K562 (cell line): ENCODE measurements at regions not wholly inside any gene's neighbourhood (a gene's known extent, or its start where the extent isn't known, plus 50 kb on each side); places are given as distances from the start of the nearest gene placed in this dataset.

Source experiments
- ATAC-seq: fragments of 200-7000 bp; cut with Tn5 transposase; 3 replicates; pipeline ENCODE4 v1.9.1; 2020; ENCODE audit warnings: moderate library complexity
- BruUV-seq: library from RNA; stranded (reverse); fragments of 400-500 nt; replicated peaks from 2 replicates; lab custom pipeline; 2021; lab: Mats Ljungman, UMichigan
- CTCF ChIA-PET: fragments of 300-600 bp; formaldehyde crosslinking; extraction: SDS; loops from one replicate; lab custom pipeline; 2021; ENCODE audit warnings: low intra/inter-chr PET ratio; lab: Yijun Ruan, JAX
- POLR2A ChIA-PET: fragments of 300-600, 350-650 bp; sonication (Branson Sonifier 250); formaldehyde crosslinking; extraction: SDS; loops from one replicate; lab custom pipeline; 2021; ENCODE audit warnings: antibody characterized with exemption, inconsistent platforms; lab: Yijun Ruan, JAX
- DNase-seq, 4 experiments: peaks; one replicate each; pipeline versions ENCODE4 v3.0.0 to v3.0.0-alpha.2; 2011 to 2018; ENCODE audit warnings: low spot score in 3 of 4, mixed read lengths in 3 of 4; ENCODE audit errors: extremely low read depth in 1 of 4
- FAIRE-seq: peaks from 2 replicates; lab custom pipeline; 2011; peaks lifted over from hg19 to GRCh38; lab: Jason Lieb, UNC
- H2AFZ ChIP-seq: 2 replicates; pipeline ENCODE4 v1.6.0; 2011; ENCODE audit warnings: low read depth, low read length, control low read depth, inconsistent platforms
- H3K27ac ChIP-seq: fragments of 200-600 bp; 3 replicates; pipeline ENCODE4 v1.8.0; 2011; ENCODE audit warnings: low read depth, mild to moderate bottlenecking, control low read depth, inconsistent platforms, low read length, moderate library complexity, mixed read lengths; ENCODE audit errors: extremely low read depth
- H3K27me3 ChIP-seq, 2 experiments: fragments of 300-600 bp in 1 of 2; 2 replicates in 1 of 2; 3 replicates in 1 of 2; pipeline versions ENCODE4 v1.6.0 to v1.8.0; 2011; ENCODE audit warnings: inconsistent platforms in 2 of 2, low read length in 2 of 2, mild to moderate bottlenecking in 1 of 2, mixed read lengths in 1 of 2, moderate library complexity in 1 of 2; ENCODE audit not compliant: control insufficient read depth in 2 of 2, insufficient read depth in 2 of 2
- H3K36me3 ChIP-seq: fragments of 300-600 bp; 3 replicates; pipeline ENCODE4 v1.8.0; 2011; ENCODE audit warnings: mild to moderate bottlenecking, low read length, inconsistent platforms; ENCODE audit not compliant: control insufficient read depth, insufficient read depth
- H3K4me1 ChIP-seq, 2 experiments: fragments of 200-600 bp in 1 of 2; replicated peaks in 1 of 2; 2 replicates in 1 of 2; 3 replicates in 1 of 2; pipeline versions ENCODE4 v1.5.1 to v1.8.0; 2011; ENCODE audit warnings: inconsistent platforms in 2 of 2, low read length in 2 of 2, mild to moderate bottlenecking in 1 of 2, mixed read lengths in 1 of 2, moderate library complexity in 1 of 2; ENCODE audit not compliant: control insufficient read depth in 2 of 2, insufficient read depth in 2 of 2
- H3K4me2 ChIP-seq: 2 replicates; pipeline ENCODE4 v1.6.1; 2011; ENCODE audit warnings: low read length, control low read depth, inconsistent platforms, mixed read lengths; ENCODE audit not compliant: insufficient read depth
- H3K4me3 ChIP-seq: fragments of 200-600 bp; sonication (generic), shearing (Covaris generic); 2 replicates; pipeline ENCODE4 v1.5.1; 2016; ENCODE audit warnings: control low read depth, inconsistent platforms
- H3K79me2 ChIP-seq: fragments of 200-600 bp; 3 replicates; pipeline ENCODE4 v1.8.0; 2011; ENCODE audit warnings: low read length, inconsistent platforms; ENCODE audit not compliant: control insufficient read depth, insufficient read depth
- H3K9ac ChIP-seq, 2 experiments: 2 replicates each; pipeline versions ENCODE4 v1.6.0 to v1.6.1; 2011; ENCODE audit warnings: low read depth in 2 of 2, low read length in 2 of 2, control low read depth in 1 of 2, inconsistent platforms in 1 of 2, mild to moderate bottlenecking in 1 of 2, mixed read lengths in 1 of 2; ENCODE audit not compliant: insufficient read depth in 1 of 2
- H3K9me1 ChIP-seq: one replicate; pipeline ENCODE4 v1.6.0; 2011; ENCODE audit warnings: inconsistent platforms, mild to moderate bottlenecking, low read length, moderate library complexity; ENCODE audit not compliant: control insufficient read depth, insufficient read depth
- H3K9me3 ChIP-seq: replicated peaks from 2 replicates; pipeline ENCODE4 v1.5.1; 2011; ENCODE audit warnings: low read depth, low read length, inconsistent platforms; ENCODE audit not compliant: control insufficient read depth, insufficient read depth
- H4K20me1 ChIP-seq: replicated peaks from 2 replicates; pipeline ENCODE4 v1.6.1; 2011; ENCODE audit warnings: low read length, inconsistent platforms, mixed read lengths; ENCODE audit not compliant: control insufficient read depth, insufficient read depth
- ADNP ChIP-seq: fragments of 200-800 bp; sonication (Bioruptor generic); IDR thresholded peaks from 2 replicates; pipeline ENCODE4 v1.6.1; 2016; ENCODE audit warnings: missing genetic modification characterization, missing compliant biosample characterization
- AFF4 ChIP-seq: sonication (generic); formaldehyde crosslinking; IDR thresholded peaks from 2 replicates; pipeline ENCODE4 v1.8.0; 2023; ENCODE audit warnings: mild to moderate bottlenecking, missing genetic modification reagents
- ARID1B ChIP-seq: fragments of 450-650 bp; IDR thresholded peaks from 2 replicates; pipeline ENCODE4 v1.6.1; 2016; ENCODE audit warnings: antibody characterized with exemption, mild to moderate bottlenecking, inconsistent platforms
- CBFB ChIP-seq: sonication (generic); formaldehyde crosslinking; IDR thresholded peaks from 2 replicates; pipeline ENCODE4 v1.4.0; 2020; ENCODE audit warnings: mild to moderate bottlenecking, missing genetic modification reagents
- DNMT1 ChIP-seq: fragments of 450-650 bp; IDR thresholded peaks from 2 replicates; pipeline ENCODE4 v1.6.1; 2016; ENCODE audit warnings: antibody characterized with exemption, mild to moderate bottlenecking
- ESRRB ChIP-seq: fragments of 250-450 bp; sonication (Bioruptor Pico); IDR thresholded peaks from 2 replicates; pipeline ENCODE4 v1.5.0; 2020; ENCODE audit warnings: mild to moderate bottlenecking, moderate library complexity, borderline replicate concordance
- GABPA ChIP-seq: fragments of 200-800 bp; sonication (Bioruptor generic); conservative IDR thresholded peaks from 2 replicates; pipeline ENCODE4 v1.6.1; 2016; ENCODE audit warnings: low read depth, missing genetic modification characterization, missing compliant biosample characterization
- HBP1 ChIP-seq: fragments of 450-650 bp; formaldehyde crosslinking; IDR thresholded peaks from 2 replicates; pipeline ENCODE4 v1.4.0; 2022; ENCODE audit warnings: missing genetic modification characterization
- HSF4 ChIP-seq: fragments of 250-450 bp; sonication (Bioruptor Pico); IDR thresholded peaks from 2 replicates; pipeline ENCODE4 v2.1.2; 2022; ENCODE audit warnings: mild to moderate bottlenecking, moderate library complexity, borderline replicate concordance
- NCOA6 ChIP-seq: fragments of 450-650 bp; IDR thresholded peaks from 2 replicates; pipeline ENCODE4 v1.6.1; 2017; ENCODE audit warnings: mild to moderate bottlenecking
- PHB2 ChIP-seq: fragments of 450-650 bp; IDR thresholded peaks from 2 replicates; pipeline ENCODE4 v1.6.1; 2017; ENCODE audit warnings: low read depth
- RBM15 ChIP-seq: fragments of 200-400 bp; formaldehyde crosslinking; IDR thresholded peaks from 2 replicates; pipeline ENCODE4 v1.6.1; 2018; ENCODE audit warnings: mild to moderate bottlenecking, low read length, moderate library complexity; ENCODE audit not compliant: insufficient read depth
- SP2 ChIP-seq: IDR thresholded peaks from 2 replicates; pipeline ENCODE4 v1.6.1; 2011; ENCODE audit warnings: mild to moderate bottlenecking, low read depth, low read length, moderate library complexity; ENCODE audit not compliant: poor library complexity, severe bottlenecking; ENCODE audit errors: extremely low read depth
- SREBF2 ChIP-seq: sonication (generic); formaldehyde crosslinking; IDR thresholded peaks from 2 replicates; pipeline ENCODE4 v1.4.0; 2020; ENCODE audit warnings: mild to moderate bottlenecking, missing genetic modification reagents
- ZNF146 ChIP-seq: IDR thresholded peaks from one replicate; pipeline ENCODE4 v1.6.1; 2018; ENCODE audit warnings: missing compliant biosample characterization; ENCODE audit not compliant: unreplicated experiment
- ZNF398 ChIP-seq: fragments of 250-450 bp; sonication (Bioruptor Pico); IDR thresholded peaks from 2 replicates; pipeline ENCODE4 v1.8.0; 2021; ENCODE audit warnings: moderate library complexity, mild to moderate bottlenecking, inconsistent platforms
- WGBS: fragments of 100-300 bp; shearing (Covaris generic); methylation state at CpG from one replicate; pipeline ENCODE4 v1.1.6; 2016; ENCODE audit warnings: low coverage, mixed read lengths; ENCODE audit not compliant: insufficient coverage; ENCODE audit errors: missing lambda C conversion rate; 5-methylcytosine and 5-hydroxymethylcytosine counted together
- in situ Hi-C: fragments of 300-500 bp; cut with MboI; formaldehyde crosslinking; loops from 4 replicates; pipeline ENCODE4 v1.15.0; 2018; ENCODE audit warnings: inconsistent platforms, mixed read lengths
- intact Hi-C: fragments of 100-400 bp; cut with micrococcal nuclease; formaldehyde crosslinking; loops from 2 replicates; pipeline ENCODE4 v1.14.2; 2022

DNA sequence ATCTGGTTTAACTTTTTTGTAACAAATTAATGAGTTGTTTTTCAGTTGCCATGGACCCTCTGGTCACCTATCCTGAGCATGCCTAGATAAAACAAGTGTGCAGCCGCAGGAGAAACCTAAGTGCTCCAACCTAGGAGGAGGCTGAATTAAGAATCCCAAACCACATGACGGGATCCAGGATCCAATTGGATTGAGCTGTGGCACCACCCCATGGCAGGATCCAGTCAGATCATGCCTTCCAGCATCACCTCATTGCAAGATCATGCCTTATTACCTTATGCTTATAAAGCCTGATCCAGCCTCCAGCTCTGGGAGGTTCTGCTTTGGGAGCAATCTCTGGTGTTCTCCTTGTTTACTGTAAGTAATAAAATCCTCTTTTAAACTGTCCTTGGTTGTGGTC is 662.0 kb downstream of the TLR4 start:
- H3K4me1 ChIP-seq = no peaks in the 10 kb centered on the region
- H3K9me1 ChIP-seq = no peaks in the 10 kb centered on the region
- no peak overlapping the region for H3K9ac ChIP-seq
- no peak for DNase-seq
- H3K36me3 ChIP-seq = no peaks in the 10 kb centered on the region
- H3K4me3 ChIP-seq = no peak overlapping the region
- H3K4me2 ChIP-seq = no peak overlapping the region
- ChIA-PET POLR2A (no interaction called here), CTCF (no interaction called here)
- H3K27ac ChIP-seq = no peak overlapping the region
- H2AFZ ChIP-seq = no peak overlapping the region
- FAIRE-seq = no peak
- WGBS = 0% methylated on average over 2 of the region's 2 CpGs
- no peaks in the 10 kb centered on the region for H4K20me1 ChIP-seq
- H3K9me3 ChIP-seq = no peaks in the 10 kb centered on the region
- no TSS peak for BruUV-seq
- ATAC-seq = no peak
- in situ Hi-C loops (no loop called here), intact Hi-C loops (no loop called here)
- no peaks in the 10 kb centered on the region for H3K27me3 ChIP-seq
- no peaks in the 10 kb centered on the region for H3K79me2 ChIP-seq
- TF ChIP-seq ZNF398 (CRISPR knock-in tag) (no peak), NCOA6 (no peak), HBP1 (CRISPR knock-in tag) (no peak), AFF4 (CRISPR knock-in tag) (no peak), CBFB (CRISPR knock-in tag) (no peak), PHB2 (no peak), RBM15 (no peak), GABPA (no peak), DNMT1 (no peak), ZNF146 (CRISPR knock-in tag) (no peak), ARID1B (no peak), ADNP (no peak), SREBF2 (no peak), ESRRB (CRISPR knock-in tag) (no peak), HSF4 (no peak), SP2 (no peak)
